ENCODE measurements at regions not wholly inside any gene's neighbourhood (a gene's known extent, or its start where the extent isn't known, plus 50 kb on each side); places are given as distances from the start of the nearest gene placed in this dataset.
"Not testable (repeated sequence)": the region's sequence is repeated elsewhere in the genome, so short reads cannot be mapped to it uniquely, and the experiment has no call there.

DNA sequence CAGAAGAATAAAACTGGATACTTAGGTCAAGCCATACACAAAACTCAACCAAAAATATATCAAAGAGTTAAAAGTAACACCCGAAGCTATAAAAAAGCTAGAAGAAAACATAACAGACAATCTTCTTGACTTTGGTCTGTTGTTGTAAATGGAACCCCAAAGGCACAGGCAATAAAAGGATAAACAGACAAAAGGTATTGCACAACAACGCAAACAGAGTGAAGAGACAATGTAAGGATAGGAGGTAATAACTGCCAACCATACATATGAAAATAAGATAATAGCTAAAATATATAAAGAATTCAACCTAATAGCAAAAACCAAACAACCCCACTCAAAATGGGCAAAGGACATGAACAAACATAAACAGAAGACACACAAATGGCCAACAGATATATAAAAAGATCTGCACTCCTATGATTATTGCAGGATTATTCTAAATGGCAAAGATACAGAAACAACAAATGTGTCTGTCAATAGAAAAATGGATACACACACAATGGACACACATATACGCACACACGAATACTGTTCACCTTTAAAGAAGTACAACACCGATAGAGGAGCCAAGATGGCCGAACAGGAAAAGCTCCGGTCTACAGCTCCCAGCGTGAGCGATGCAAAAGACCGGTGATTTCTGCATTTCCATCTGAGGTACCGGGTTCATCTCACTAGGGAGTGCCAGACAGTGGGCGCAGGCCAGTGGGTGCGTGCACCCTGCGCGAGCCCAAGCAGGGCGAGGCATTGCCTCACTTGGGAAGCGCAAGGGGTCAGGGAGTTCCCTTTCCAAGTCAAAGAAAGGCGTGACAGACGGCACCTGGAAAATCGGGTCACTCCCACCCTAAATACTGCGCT is 1137.1 kb downstream of the FSCB start:
- no peak for DNase-seq

DNA sequence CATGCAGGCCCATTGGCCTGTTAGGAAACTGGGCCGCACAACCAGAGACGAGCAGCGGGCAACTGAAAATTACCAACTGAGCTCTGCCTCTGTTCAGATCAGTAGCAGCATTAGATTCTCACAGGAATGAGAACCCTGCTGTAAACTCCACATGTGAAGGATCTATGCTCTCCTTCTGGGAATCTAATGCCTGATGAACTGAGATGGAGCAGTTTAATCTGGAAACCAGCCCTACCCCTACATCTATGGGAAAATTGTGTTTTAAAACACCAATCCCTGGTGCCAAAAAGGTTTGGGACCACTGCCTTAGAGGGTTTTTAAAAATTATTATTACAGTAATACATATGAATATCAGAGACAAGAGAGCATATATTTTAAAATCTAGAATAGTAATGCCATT is 1144.5 kb downstream of the FSCB start:
- DNase-seq = no peak

DNA sequence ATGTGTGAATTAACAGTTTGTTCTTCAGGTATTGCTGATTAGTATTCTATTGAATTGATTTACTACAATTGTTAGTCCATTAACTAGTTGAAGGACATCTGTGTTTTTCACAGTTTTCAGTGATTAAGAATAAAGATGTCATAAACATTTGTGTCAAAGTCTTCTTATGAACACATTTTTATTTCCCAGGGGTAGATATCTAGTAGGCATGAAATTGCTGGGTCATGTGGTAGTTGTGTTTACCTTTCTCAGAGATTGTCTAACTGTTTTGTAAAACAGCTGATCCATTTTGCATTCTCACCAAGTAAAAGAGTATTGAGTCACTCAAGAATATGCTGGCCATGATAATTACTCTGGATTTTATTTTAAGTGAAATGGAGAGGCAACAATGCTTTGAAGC is 1145.3 kb downstream of the FSCB start:
- no peak for DNase-seq

DNA sequence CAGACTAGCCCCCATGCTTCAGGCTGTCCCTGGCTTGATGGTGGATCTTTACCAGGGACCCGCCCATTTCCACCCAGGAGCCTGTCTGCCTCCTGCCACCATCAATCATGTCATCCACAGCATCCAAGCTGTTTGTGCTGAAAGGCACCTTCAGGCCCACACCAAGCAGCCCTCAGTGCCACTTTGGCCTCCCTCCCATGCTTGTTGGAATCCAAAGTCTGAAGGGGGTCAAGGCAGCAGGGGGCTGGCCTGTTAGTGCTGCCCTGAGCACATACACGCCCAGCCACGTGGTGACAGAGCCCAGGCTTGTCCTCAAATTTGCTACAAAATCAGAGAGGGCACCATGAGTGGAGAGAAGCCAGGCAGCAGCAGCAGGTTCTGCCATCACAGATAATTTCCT is 1146.8 kb downstream of the FSCB start:
- no peak for DNase-seq

DNA sequence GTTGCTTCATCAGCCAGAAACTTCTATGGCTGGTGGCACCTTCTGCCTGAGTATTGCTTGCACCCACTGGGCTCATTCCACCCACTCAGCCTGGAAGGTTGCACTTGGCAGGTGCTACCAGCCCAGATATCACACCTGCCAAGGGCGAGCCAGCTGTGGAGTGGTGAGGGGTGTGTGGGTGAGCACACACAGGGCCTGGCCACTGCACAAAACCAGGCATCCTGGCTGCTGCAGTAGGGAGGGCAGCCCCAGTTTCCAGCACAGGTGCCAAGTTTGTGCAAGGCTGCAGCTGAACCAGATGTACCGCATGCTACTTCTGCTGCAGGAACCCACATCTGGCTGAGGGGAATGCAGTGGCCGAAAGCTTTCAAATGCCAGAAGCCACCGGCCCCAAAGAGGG is 1147.8 kb downstream of the FSCB start:
- no peak for DNase-seq

DNA sequence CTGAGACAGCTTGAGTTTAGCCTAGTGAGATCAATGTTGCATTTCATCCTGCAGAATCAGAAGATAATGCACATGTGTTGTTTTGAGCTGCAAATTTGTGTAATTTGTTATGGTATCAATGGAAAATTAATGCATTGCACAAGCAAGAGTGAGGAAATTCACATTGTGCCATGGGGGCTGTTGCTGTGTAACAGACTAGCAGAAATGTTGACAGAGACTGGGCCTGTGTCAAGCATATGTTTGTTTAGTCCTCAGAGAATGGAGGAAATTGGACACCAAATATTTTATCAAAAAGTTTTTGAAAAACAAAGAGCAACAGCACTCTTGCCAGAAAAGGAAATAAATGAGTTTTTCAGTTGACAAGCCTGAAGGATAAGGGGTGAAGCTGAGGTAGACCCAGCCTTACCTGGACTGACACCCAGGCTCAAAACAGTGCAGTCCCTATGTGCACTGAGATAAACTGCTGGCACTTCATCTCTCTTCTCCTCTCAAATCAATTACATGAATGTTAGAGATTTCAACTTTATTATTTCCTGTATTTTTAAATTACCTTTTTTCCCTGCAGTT is 1150.0 kb downstream of the FSCB start:
- DNase-seq = no peak

DNA sequence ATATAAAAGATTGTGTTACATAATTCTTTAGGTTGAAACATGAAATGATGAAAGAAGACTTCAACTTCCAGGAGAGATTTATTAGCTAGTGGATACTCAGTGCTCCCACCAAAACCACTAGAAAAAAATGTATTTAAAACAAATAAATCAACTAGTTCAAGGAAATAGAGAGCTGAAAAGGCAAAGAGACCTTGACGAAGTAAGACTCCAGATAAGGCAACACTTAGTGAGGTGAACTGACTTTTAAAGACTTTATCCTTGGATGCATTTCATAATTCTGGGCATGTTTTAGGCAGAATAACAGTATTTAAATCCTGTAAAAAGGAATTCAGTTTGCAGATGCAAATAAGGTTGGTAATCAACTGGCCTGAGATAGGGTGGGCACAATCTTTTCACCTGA is 1150.7 kb downstream of the FSCB start:
- DNase-seq = no peak

DNA sequence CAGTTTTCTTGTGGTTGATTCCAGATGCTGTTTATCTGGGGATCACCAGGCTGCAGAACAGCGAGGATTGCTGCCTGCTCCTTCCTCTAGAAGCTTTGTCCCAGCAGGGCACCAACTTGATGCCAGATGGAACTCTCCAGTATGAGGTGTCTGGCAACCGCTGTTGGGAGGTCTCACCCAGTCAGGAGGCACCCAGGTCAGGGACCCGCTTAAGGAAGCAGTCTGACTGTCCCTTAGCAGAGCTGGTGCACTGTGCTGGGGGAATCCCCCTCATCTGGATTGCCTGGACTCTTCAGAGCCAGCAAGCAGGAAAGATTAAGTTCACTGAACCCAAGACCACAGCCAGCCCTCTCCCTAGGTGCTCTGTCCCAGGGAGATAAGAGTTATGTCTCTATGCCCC is 1165.2 kb downstream of the FSCB start:
- DNase-seq = no peak

DNA sequence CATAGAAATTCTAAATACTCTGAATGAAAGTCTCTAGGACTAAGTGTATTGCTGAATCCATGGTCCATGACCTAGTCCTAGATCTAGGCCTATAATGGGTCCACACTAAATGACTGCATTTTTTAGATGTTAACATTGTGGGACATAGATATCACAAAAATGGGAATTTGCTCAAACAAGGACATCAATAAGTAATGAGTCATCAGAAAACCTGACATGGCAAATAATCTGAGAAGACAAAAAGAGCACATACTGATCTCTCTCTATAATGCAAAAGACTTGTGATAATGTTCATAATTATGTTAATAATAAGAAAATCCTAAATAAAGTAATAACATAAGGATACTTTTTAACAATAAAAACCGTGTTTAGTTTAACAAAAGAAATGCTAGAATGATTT is 1168.4 kb downstream of the FSCB start:
- no peak for DNase-seq

DNA sequence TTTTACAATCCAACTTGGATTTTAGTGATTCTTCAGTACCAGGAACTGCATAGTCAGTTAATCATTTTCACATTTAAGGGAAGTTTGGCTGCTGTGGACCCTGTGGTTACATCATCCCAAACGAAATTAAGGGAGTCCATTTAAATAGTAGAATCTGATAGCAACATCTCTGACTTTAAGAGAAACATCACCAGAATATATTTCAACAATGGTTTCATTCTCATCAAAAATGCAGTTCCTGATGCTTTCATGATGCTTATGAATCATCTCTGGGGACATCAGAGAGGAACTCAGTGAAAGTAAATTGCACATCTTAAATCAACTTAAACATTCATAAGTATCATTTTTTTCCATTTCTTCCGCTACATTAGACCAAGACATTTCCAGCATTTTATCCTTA is 1170.7 kb downstream of the FSCB start:
- DNase-seq = no peak

DNA sequence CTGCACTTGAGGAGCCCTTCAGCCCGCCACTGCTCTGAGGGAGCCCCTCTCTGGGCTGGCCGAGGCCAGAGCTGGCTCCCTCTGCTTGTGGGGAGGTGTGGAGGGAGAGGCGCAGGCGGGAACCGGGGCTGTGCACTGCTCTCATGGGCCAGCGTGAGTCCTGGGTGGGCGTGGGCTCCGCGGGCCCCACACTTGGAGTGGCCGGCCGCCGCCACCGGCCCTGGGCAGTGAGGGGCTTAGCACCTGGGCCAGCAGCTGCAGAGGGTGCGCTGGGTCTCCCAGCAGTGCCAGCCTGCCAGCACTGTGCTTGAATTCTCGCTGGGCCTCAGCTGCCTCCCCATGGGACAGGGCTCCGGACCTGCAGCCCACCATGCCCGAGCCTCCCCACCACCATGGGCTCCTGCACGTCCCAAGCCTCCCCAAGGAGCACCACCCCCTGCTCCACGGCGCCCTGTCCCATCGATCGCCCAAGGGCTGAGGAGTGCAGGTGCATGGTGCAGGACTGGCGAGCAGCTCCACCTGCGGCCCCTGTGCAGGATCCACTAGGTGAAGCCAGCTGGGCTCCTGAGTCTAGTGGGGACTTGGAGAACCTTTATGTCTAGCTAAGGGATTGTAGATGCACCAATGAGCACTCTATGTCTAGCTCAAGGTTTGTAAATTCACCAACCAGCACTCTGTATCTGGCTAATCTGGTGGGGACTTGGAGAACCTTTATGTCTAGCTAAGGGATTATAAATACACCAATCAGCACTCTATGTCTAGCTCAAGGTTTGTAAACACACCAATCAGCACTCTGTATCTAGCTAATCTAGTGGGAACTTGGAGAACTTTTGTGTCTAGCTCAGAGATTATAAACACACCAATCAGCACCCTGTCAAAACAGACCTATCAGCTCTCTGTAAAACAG is 1180.3 kb downstream of the FSCB start:
- DNase-seq = not testable (repeated sequence)

DNA sequence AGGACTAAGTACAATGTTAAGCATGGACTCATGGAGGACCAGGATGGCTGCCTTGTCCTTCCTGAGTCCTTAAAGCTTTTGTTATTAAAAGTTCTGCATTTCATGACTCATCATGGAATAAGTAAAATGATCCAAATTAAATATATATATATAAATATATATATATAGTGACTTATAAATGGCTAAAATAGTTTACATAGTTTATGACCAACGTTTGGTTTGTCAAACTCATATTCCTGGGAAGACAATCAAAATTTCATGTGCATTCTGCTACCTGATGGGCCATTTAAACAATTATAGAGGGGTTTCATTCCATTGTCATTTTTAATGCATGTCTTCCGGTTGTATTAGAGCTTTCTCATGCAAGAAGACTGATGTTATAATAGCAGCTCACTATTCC is 1190.7 kb downstream of the FSCB start:
- no peak for DNase-seq

DNA sequence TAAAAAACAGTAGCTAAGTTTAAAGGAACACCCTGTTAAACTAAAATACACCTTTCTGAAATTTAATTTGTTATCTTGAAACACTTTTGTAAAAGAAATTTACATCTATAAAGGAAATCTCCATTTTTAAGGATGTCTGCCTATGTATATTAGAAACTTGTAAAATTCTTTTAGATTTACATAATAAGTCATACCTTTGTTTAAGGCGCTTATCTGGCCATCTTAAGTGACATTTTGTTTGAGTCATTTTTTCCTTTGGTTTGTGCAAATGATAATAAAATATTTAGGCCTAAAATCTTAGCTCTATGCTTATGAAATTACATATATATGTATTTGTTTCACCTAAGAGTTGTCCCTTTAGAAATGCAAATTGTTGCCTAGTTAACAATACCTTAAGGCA is 1193.4 kb downstream of the FSCB start:
- DNase-seq = no peak

DNA sequence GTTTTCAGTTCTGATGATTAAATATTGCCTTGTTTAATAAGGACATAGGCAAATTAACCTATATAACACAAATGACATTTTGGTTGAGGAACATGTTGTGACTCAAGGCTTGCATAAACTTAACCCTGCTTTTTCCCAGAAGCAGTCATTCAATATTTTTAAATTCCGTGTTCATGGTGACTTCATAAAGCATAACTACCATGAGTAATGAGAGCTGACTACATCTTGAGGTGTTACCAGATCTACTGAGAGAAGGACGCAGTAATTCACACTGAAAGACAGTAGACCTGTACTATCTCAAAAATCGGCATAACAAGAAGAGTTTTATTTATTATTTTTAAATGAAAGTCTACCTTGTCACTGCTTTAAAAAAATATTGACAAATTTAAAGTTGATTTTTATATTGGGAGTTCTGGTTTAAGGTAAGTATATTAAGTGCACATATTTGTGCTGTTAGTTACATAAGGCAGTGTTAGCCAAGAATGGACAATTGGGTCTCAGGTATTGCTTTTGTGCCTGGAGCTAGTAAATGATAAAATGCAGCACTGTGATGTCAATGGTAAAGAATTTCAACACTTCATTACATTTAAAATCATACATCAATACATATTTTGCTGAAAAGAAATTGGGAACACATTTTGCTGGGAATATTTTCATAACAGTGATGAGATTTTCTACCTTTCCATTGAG is 1198.5 kb downstream of the FSCB start:
- DNase-seq = no peak

DNA sequence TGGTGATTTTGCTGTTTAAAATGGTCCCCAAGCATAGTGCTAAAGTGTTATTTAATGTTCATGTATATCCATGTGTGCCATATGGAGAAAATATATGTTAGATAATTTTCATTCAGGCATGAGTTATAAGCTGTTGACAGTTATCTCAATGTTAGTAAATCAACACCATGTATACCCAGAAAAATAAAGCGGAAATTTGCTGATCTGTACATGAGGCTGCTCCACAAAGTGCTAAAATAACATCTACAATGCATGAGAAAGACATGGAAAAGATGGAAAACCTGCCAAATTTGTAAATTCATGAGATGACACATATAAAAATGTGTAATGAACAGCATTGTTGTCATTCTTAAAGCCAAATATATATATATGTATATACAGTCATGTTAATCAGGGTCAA is 1199.2 kb downstream of the FSCB start:
- DNase-seq = no peak

DNA sequence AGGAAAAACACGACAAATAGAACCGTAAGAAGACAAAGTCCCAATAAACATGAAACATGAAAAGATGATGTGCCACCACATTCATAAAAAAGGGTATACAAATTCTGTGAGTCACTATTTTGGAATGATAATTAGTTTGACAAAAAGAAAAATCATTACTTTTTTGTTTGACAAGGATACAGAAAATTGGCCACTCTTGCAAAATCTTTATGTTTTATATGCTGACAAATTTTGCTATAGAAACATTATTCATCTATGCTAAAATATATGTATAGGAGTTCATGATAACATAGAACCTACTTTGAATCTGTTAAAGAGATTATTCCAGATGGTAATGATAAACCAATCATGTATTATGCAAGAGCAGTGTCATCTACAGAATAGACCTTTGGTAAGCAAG is 1201.0 kb downstream of the FSCB start:
- DNase-seq = no peak

DNA sequence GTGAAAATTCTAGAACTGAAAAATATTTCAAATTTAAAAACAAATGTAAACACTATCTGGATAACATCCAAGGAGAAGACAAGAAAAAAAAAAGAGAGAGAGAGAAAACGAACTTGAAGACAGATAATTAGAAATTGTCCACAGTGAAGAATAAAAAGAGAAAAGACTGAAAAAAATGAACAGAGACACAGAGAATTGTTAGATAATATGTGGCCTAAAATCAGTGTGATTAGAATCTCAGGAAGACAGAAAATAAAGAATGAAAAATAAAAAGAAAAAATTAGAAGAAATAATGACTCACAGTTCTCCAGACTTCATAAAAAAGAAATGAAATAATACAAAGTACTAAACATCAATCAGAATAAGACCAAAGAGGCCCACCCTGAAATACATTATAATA is 1209.3 kb downstream of the FSCB start:
- DNase-seq = no peak

DNA sequence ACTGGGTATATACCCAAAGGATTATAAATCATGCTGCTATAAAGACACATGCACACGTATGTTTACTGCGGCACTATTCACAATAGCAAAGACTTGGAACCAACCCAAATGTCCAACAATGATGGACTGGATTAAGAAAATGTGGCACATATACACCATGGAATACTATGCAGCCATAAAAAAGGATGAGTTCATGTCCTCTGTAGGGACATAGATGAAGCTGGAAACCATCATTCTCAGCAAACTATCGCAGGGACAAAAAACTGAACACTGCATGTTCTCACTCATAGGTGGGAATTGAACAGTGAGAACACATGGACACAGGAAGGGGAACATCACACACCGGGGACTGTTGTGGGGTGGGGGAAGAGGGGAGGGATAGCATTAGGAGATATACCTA is 1211.0 kb downstream of the FSCB start:
- not testable (repeated sequence) for DNase-seq

DNA sequence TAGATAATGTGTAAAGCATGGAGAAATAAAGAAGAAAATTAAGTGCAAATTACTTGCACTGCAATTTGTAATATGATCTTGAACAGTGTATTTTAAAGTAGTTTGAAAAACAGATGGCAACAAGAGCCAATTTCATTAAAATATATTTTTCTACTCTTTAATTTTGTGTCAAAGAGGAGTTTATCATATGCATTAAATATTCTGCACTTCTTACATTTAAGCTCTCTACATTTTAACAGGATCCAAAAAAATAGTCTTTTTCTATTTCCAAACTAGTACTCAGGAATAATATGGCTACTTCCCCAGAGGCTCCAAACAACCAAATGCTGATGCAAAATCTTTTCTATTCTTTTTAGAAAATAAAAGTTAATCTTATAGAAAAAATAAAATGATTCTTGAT is 1221.5 kb downstream of the FSCB start:
- no peak for DNase-seq

DNA sequence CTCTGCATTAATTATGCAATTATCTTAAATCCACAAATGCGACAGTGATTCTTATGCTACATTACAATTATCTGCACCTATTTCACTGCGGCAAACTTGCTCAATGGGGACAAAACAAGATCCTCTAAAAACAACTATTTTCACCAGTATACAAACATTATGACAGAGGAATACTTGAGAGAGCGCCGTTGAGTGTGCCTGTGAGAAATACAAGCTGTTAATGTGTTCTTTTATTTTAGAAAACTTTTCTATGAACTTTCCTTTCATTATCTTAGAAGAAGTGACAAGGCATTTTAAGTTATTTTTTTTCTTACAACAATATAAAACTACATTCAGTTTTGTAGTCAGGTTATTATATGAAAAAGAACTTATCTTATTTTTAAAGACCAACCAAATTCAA is 1247.0 kb downstream of the FSCB start:
- DNase-seq = no peak

DNA sequence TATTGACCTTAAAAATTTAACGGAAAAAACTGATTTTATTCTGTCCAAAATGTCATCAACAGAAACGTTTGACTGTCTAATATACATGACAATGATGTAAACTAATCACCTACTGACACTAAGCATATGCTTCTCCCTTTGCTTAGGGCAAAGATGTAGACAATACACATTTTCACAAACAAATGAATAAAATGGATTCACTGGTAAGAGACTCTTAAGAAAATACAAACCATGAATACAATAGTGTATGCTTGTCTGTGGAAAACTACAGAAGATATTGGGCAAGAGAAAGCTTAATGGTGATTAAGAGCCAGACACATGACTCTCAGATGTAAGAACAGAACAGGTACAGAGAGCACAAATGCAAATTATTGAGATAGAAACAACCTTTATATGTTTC is 1248.7 kb downstream of the FSCB start:
- DNase-seq = no peak

DNA sequence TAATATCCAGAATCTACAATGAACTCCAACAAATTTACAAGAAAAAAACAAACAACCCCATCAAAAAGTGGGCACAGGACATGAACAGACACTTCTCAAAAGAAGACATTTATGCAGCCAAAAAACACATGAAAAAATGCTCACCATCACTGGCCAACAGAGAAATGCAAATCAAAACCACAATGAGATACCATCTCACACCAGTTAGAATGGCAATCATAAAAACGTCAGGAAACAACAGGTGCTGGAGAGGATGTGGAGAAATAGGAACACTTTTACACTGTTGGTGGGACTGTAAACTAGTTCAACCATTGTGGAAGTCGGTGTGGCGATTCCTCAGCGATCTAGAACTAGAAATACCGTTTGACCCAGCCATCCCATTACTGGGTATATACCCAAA is 1250.1 kb downstream of the FSCB start:
- DNase-seq = not testable (repeated sequence)

DNA sequence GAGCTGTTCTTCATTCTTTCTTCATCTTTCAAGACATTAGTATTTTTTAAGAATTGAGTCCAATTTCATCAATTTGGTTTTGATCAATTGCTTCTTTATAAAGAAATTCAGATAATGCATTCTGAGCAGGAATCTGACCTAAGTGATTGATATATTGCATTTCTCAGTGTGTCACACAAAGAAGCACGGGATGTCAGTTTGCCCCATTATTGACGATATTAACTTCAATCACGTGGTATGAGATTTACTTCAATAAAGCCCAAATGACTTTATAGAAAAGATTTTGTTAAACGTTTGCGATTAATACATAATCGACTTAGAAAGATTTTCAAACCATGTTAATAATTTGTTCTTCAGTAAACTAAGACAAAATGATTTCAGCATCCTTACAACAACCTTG is 1254.2 kb downstream of the FSCB start:
- no peak for DNase-seq
